NCI-H1694 (cell line): ENCODE measurements at regions not wholly inside any gene's neighbourhood (a gene's known extent, or its start where the extent isn't known, plus 50 kb on each side); places are given as distances from the start of the nearest gene placed in this dataset.
"Not testable (repeated sequence)": the region's sequence is repeated elsewhere in the genome, so short reads cannot be mapped to it uniquely, and the experiment has no call there.

ENCODE experiments used
- DNase-seq: peaks from one replicate; lab custom pipeline; 2025; lab: John Stamatoyannopoulos, UW

GRCh38 chr4:124105212-124105611 is 607.3 kb downstream of the ANKRD50 start:
- DNase-seq, result no peak

GRCh38 chr4:124111411-124111810 is 601.1 kb downstream of the ANKRD50 start:
- DNase-seq, result no peak

- DNase-seq, result no peak
These were observed 600.6 kb downstream of the ANKRD50 start for GRCh38 chr4:124111922-124112321.

- no peak for DNase-seq
These were observed 594.5 kb downstream of the ANKRD50 start for GRCh38 chr4:124118061-124118460.

GRCh38 chr4:124121461-124121971 is 591.0 kb downstream of the ANKRD50 start:
- DNase-seq, result no peak

GRCh38 chr4:124123181-124123580 is 589.4 kb downstream of the ANKRD50 start:
- no peak for DNase-seq

GRCh38 chr4:124123721-124124120 is 588.8 kb downstream of the ANKRD50 start:
- no peak for DNase-seq

GRCh38 chr4:124131324-124131723 is 581.2 kb downstream of the ANKRD50 start:
- DNase-seq, result not testable (repeated sequence)

GRCh38 chr4:124132161-124132560 is 580.4 kb downstream of the ANKRD50 start:
- DNase-seq, result no peak

GRCh38 chr4:124133753-124134152 is 578.8 kb downstream of the ANKRD50 start:
- DNase-seq, result no peak

GRCh38 chr4:124135409-124135813 is 577.1 kb downstream of the ANKRD50 start:
- no peak for DNase-seq

GRCh38 chr4:124139044-124139443 is 573.5 kb downstream of the ANKRD50 start:
- DNase-seq, result no peak

- DNase-seq, result no peak
These were observed 568.9 kb downstream of the ANKRD50 start for GRCh38 chr4:124143632-124144031.

- no peak for DNase-seq
These were observed 568.3 kb downstream of the ANKRD50 start for GRCh38 chr4:124144238-124144654.

- DNase-seq, result no peak
These were observed 566.5 kb downstream of the ANKRD50 start for GRCh38 chr4:124146068-124146467.

- no peak for DNase-seq
These were observed 561.5 kb downstream of the ANKRD50 start for GRCh38 chr4:124151031-124151430.

GRCh38 chr4:124152132-124152531 is 560.4 kb downstream of the ANKRD50 start:
- DNase-seq, result no peak

GRCh38 chr4:124155239-124155638 is 557.3 kb downstream of the ANKRD50 start:
- DNase-seq, result no peak

- no peak for DNase-seq
These were observed 555.0 kb downstream of the ANKRD50 start for GRCh38 chr4:124157396-124158083.

- no peak for DNase-seq
These were observed 549.1 kb downstream of the ANKRD50 start for GRCh38 chr4:124163401-124163800.

- DNase-seq, result no peak
These were observed 544.9 kb downstream of the ANKRD50 start for GRCh38 chr4:124167602-124168001.

GRCh38 chr4:124169524-124169923 is 543.0 kb downstream of the ANKRD50 start:
- not testable (repeated sequence) for DNase-seq

GRCh38 chr4:124173912-124174311 is 538.6 kb downstream of the ANKRD50 start:
- no peak for DNase-seq
